Type B pancreatic cell (in vitro differentiated cells): ENCODE measurements at regions not wholly inside any gene's neighbourhood (a gene's known extent, or its start where the extent isn't known, plus 50 kb on each side); places are given as distances from the start of the nearest gene placed in this dataset.
"Not testable (repeated sequence)": the region's sequence is repeated elsewhere in the genome, so short reads cannot be mapped to it uniquely, and the experiment has no call there.

Experiments
- DNase-seq: peaks from one replicate; pipeline ENCODE4 v3.0.0; 2021; ENCODE audit warnings: mixed read lengths; ENCODE audit not compliant: unreplicated experiment; ENCODE audit errors: extremely low spot score
- H3K27ac Mint-ChIP-seq: 2 replicates; pipeline ENCODE4 v1.8.0; 2021; ENCODE audit warnings: mild to moderate bottlenecking, mixed read lengths
- H3K27me3 Mint-ChIP-seq: 2 replicates; pipeline ENCODE4 v1.8.0; 2021; ENCODE audit warnings: mixed read lengths
- H3K36me3 Mint-ChIP-seq: 2 replicates; pipeline ENCODE4 v1.8.0; 2021; ENCODE audit warnings: mixed read lengths
- H3K4me1 Mint-ChIP-seq: one replicate; pipeline ENCODE4 v1.8.0; 2021; ENCODE audit warnings: mixed read lengths; ENCODE audit not compliant: unreplicated experiment
- H3K4me3 Mint-ChIP-seq: 2 replicates; pipeline ENCODE4 v1.8.0; 2021; ENCODE audit warnings: mild to moderate bottlenecking, mixed read lengths
- H3K9me3 Mint-ChIP-seq: 2 replicates; pipeline ENCODE4 v1.8.0; 2021; ENCODE audit warnings: mixed read lengths

GRCh38 chr2:87319705-87320104 lies 298.1 kb upstream of the PLGLB1 start:
- H3K4me1 Mint-ChIP-seq, H3K4me3 Mint-ChIP-seq, H3K9me3 Mint-ChIP-seq, DNase-seq, H3K27ac Mint-ChIP-seq, H3K27me3 Mint-ChIP-seq, H3K36me3 Mint-ChIP-seq: not testable (repeated sequence)

GRCh38 chr2:87321201-87321600 lies 299.6 kb upstream of the PLGLB1 start:
- H3K27me3 Mint-ChIP-seq, H3K36me3 Mint-ChIP-seq, H3K9me3 Mint-ChIP-seq, H3K4me3 Mint-ChIP-seq, H3K27ac Mint-ChIP-seq, DNase-seq, H3K4me1 Mint-ChIP-seq: not testable (repeated sequence)

GRCh38 chr2:87324335-87325041 lies 302.8 kb upstream of the PLGLB1 start:
- not testable (repeated sequence) for H3K36me3 Mint-ChIP-seq, H3K4me3 Mint-ChIP-seq, H3K9me3 Mint-ChIP-seq, H3K27me3 Mint-ChIP-seq, H3K27ac Mint-ChIP-seq, H3K4me1 Mint-ChIP-seq, DNase-seq

GRCh38 chr2:87325042-87325910 lies 303.6 kb upstream of the PLGLB1 start:
- H3K27ac Mint-ChIP-seq, H3K4me1 Mint-ChIP-seq, DNase-seq, H3K9me3 Mint-ChIP-seq, H3K27me3 Mint-ChIP-seq, H3K4me3 Mint-ChIP-seq, H3K36me3 Mint-ChIP-seq: not testable (repeated sequence)

GRCh38 chr2:87325911-87326294 lies 304.3 kb upstream of the PLGLB1 start:
- H3K4me1 Mint-ChIP-seq, H3K27ac Mint-ChIP-seq, H3K36me3 Mint-ChIP-seq, H3K27me3 Mint-ChIP-seq, H3K4me3 Mint-ChIP-seq, DNase-seq, H3K9me3 Mint-ChIP-seq: not testable (repeated sequence)

GRCh38 chr2:87326754-87327153 lies 305.1 kb upstream of the PLGLB1 start:
- not testable (repeated sequence) for H3K4me1 Mint-ChIP-seq, H3K9me3 Mint-ChIP-seq, DNase-seq, H3K4me3 Mint-ChIP-seq, H3K27me3 Mint-ChIP-seq, H3K36me3 Mint-ChIP-seq, H3K27ac Mint-ChIP-seq

- not testable (repeated sequence) for H3K4me3 Mint-ChIP-seq, H3K27ac Mint-ChIP-seq, H3K27me3 Mint-ChIP-seq, H3K9me3 Mint-ChIP-seq, H3K36me3 Mint-ChIP-seq, DNase-seq, H3K4me1 Mint-ChIP-seq
Observed at GRCh38 chr2:87327648-87328371, 306.2 kb upstream of the PLGLB1 start.

- H3K9me3 Mint-ChIP-seq, H3K4me1 Mint-ChIP-seq, H3K27me3 Mint-ChIP-seq, DNase-seq, H3K36me3 Mint-ChIP-seq, H3K4me3 Mint-ChIP-seq, H3K27ac Mint-ChIP-seq: not testable (repeated sequence)
Observed at GRCh38 chr2:87329529-87329928, 307.9 kb upstream of the PLGLB1 start.

GRCh38 chr2:87330486-87330885 lies 308.8 kb upstream of the PLGLB1 start:
- H3K4me1 Mint-ChIP-seq, H3K9me3 Mint-ChIP-seq, H3K27me3 Mint-ChIP-seq, DNase-seq, H3K36me3 Mint-ChIP-seq, H3K27ac Mint-ChIP-seq, H3K4me3 Mint-ChIP-seq: not testable (repeated sequence)

- not testable (repeated sequence) for H3K36me3 Mint-ChIP-seq, DNase-seq, H3K27me3 Mint-ChIP-seq, H3K27ac Mint-ChIP-seq, H3K4me1 Mint-ChIP-seq, H3K4me3 Mint-ChIP-seq, H3K9me3 Mint-ChIP-seq
Observed at GRCh38 chr2:87331940-87332583, 310.4 kb upstream of the PLGLB1 start.

GRCh38 chr2:87334888-87335287 lies 313.2 kb upstream of the PLGLB1 start:
- H3K4me1 Mint-ChIP-seq, H3K9me3 Mint-ChIP-seq, DNase-seq: not testable (repeated sequence)

GRCh38 chr2:87338998-87339397 lies 317.4 kb upstream of the PLGLB1 start:
- not testable (repeated sequence) for H3K4me1 Mint-ChIP-seq

More at GRCh38 chr2:87334888-87335287, 313.2 kb upstream of the PLGLB1 start:
- not testable (repeated sequence) for H3K36me3 Mint-ChIP-seq, H3K4me3 Mint-ChIP-seq, H3K27me3 Mint-ChIP-seq, H3K27ac Mint-ChIP-seq

More at GRCh38 chr2:87338998-87339397, 317.4 kb upstream of the PLGLB1 start:
- not testable (repeated sequence) for H3K36me3 Mint-ChIP-seq, H3K4me3 Mint-ChIP-seq, DNase-seq, H3K9me3 Mint-ChIP-seq, H3K27ac Mint-ChIP-seq, H3K27me3 Mint-ChIP-seq
